ENCODE measurements at regions not wholly inside any gene's neighbourhood (a gene's known extent, or its start where the extent isn't known, plus 50 kb on each side); places are given as distances from the start of the nearest gene placed in this dataset.
"Not testable (repeated sequence)": the region's sequence is repeated elsewhere in the genome, so short reads cannot be mapped to it uniquely, and the experiment has no call there.

DNA sequence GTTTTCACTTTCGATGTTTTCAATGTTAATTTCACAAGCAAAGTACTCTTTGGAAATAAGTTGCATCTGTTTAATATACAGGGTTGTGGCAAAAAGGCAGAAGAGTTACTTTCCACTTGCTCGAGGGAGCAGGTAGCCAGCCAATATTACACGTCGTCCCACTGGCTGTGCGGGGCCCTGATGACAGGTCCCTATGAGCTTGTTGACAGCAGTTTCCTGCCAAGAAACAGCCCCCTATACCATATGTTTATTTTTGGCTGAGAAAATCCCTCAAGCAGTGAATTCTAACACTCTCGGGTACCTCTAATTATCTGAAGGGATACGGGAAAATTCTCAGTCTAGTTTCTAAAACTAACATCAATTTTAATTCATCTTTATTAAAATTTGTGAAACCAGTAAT is 116.8 kb upstream of the SGO1 start:
- H3K56ac ChIP-seq (ENCODE audit: low read length), result no peak overlapping the region
- H2BK5ac ChIP-seq (ENCODE audit: low read length), result no peak overlapping the region
- no peak overlapping the region for H3K4me2 ChIP-seq (ENCODE audit: low read length)
- no peaks in the 10 kb centered on the region for H3K79me2 ChIP-seq (ENCODE audit: control insufficient read depth, insufficient read depth, low read length)
- H3K23ac ChIP-seq (ENCODE audit: low read length), result no peak overlapping the region
- H3K36me3 ChIP-seq (ENCODE audit: control insufficient read depth, insufficient read depth, low read length), result no peaks in the 10 kb centered on the region
- no peaks in the 10 kb centered on the region for H3K27me3 ChIP-seq (ENCODE audit: insufficient read depth, low read length, poor library complexity)
- no peaks in the 10 kb centered on the region for H3K79me1 ChIP-seq (ENCODE audit: low read length)
- whole genome bisulfite sequencing (ENCODE audit: extremely low coverage, insufficient coverage, low lambda C conversion rate), result no CpG with 5 or more reads among the region's 7 CpGs
- H3K4me1 ChIP-seq (ENCODE audit: control insufficient read depth, low read depth, low read length), result no peaks in the 10 kb centered on the region
- H3K4me3 ChIP-seq (ENCODE audit: low read length), result no peak overlapping the region
- H4K8ac ChIP-seq (ENCODE audit: low read depth, low read length), result no peak overlapping the region
- H4K5ac ChIP-seq (ENCODE audit: low read length), result no peak overlapping the region
- no peak overlapping the region for H2AK5ac ChIP-seq (ENCODE audit: low read length)
- DNase-seq, result no peak
- H2BK120ac ChIP-seq (ENCODE audit: low read depth, low read length), result no peak overlapping the region
- no peak overlapping the region for H3K27ac ChIP-seq (ENCODE audit: low read depth, low read length)
- no peak overlapping the region for H3K4ac ChIP-seq (ENCODE audit: low read depth, low read length)
- H3K9ac ChIP-seq (ENCODE audit: low read length), result no peak overlapping the region
- H2BK15ac ChIP-seq (replicated peaks; ENCODE audit: low read depth), result no peak overlapping the region
- H3K18ac ChIP-seq (ENCODE audit: low read length), result no peak overlapping the region

DNA sequence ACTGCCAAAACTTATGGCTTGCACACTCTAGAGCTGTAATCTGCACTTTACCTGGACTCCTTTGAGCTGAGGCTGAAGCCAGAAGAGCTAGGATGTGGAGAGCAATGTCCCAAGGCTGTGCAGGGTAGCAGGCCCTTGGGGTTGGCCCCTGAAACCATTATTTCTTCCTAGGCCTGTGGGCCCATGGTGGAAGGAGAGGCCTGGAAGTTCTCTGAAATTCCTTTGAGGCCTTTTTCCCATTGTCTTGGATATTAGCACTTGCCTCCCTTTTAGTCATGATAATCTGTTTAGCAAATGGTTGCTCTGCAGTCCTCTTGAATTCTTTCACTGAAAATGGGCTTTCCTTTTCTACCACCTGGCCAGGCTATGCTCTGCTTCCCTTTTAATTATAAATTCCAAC is 102.0 kb upstream of the SGO1 start:
- Histone ChIP-seq H3K9ac (ENCODE audit: low read length) (no peak overlapping the region), H2BK15ac (replicated peaks; ENCODE audit: low read depth) (no peak overlapping the region), H3K56ac (ENCODE audit: low read length) (no peak overlapping the region), H3K4me2 (ENCODE audit: low read length) (no peak overlapping the region), H3K27ac (ENCODE audit: low read depth, low read length) (no peak overlapping the region), H3K36me3 (ENCODE audit: control insufficient read depth, insufficient read depth, low read length) (no peaks in the 10 kb centered on the region), H4K8ac (ENCODE audit: low read depth, low read length) (no peak overlapping the region), H3K79me1 (ENCODE audit: low read length) (no peaks in the 10 kb centered on the region), H3K27me3 (ENCODE audit: insufficient read depth, low read length, poor library complexity) (no peaks in the 10 kb centered on the region), H3K18ac (ENCODE audit: low read length) (no peak overlapping the region), H4K5ac (ENCODE audit: low read length) (no peak overlapping the region), H3K4ac (ENCODE audit: low read depth, low read length) (no peak overlapping the region), H3K79me2 (ENCODE audit: control insufficient read depth, insufficient read depth, low read length) (no peaks in the 10 kb centered on the region), H3K23ac (ENCODE audit: low read length) (no peak overlapping the region), H3K4me3 (ENCODE audit: low read length) (no peak overlapping the region), H2AK5ac (ENCODE audit: low read length) (no peak overlapping the region), H2BK120ac (ENCODE audit: low read depth, low read length) (no peak overlapping the region), H2BK5ac (ENCODE audit: low read length) (no peak overlapping the region), H3K4me1 (ENCODE audit: control insufficient read depth, low read depth, low read length) (no peaks in the 10 kb centered on the region)
- DNase-seq, result peak; percentile 19

DNA sequence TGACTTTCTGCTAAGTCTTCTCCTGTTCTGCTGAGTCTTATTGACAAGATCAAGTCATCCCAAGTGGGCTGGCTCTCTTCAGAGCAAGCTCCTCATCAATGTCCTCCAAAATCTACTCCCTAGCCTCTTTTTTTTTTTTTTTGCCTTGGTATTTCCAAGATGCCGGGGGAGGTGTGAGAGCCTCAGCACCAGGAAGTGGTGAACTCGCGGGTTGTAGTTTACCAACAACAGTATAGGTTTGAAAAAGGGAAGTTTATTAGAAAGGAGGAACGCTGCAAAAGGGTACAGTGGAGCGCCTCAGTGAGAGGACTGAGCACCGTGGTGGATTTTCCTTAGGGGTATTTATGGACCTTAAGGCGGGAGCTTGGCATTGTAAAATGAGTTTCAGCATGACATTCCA is 94.3 kb upstream of the SGO1 start:
- H2BK120ac ChIP-seq (ENCODE audit: low read depth, low read length), result peak overlapping the region; percentile 73
- no peaks in the 10 kb centered on the region for H3K27me3 ChIP-seq (ENCODE audit: insufficient read depth, low read length, poor library complexity)
- H3K56ac ChIP-seq (ENCODE audit: low read length), result peak overlapping the region; percentile 2
- no CpG with 5 or more reads among the region's 7 CpGs for WGBS (ENCODE audit: extremely low coverage, insufficient coverage, low lambda C conversion rate)
- H3K4me1 ChIP-seq (ENCODE audit: control insufficient read depth, low read depth, low read length), result no peaks in the 10 kb centered on the region
- no peak overlapping the region for H3K4me3 ChIP-seq (ENCODE audit: low read length)
- peak; percentile 74 for DNase-seq
- H2AK5ac ChIP-seq (ENCODE audit: low read length), result no peak overlapping the region
- H3K18ac ChIP-seq (ENCODE audit: low read length), result peak overlapping the region; percentile 68
- no peak overlapping the region for H2BK15ac ChIP-seq (replicated peaks; ENCODE audit: low read depth)
- peak overlapping the region; percentile 16 for H3K4ac ChIP-seq (ENCODE audit: low read depth, low read length)
- no peaks in the 10 kb centered on the region for H3K79me1 ChIP-seq (ENCODE audit: low read length)
- no peaks in the 10 kb centered on the region for H3K36me3 ChIP-seq (ENCODE audit: control insufficient read depth, insufficient read depth, low read length)
- H4K5ac ChIP-seq (ENCODE audit: low read length), result no peak overlapping the region
- H3K27ac ChIP-seq (ENCODE audit: low read depth, low read length), result peak overlapping the region; percentile 22
- no peak overlapping the region for H2BK5ac ChIP-seq (ENCODE audit: low read length)
- H3K23ac ChIP-seq (ENCODE audit: low read length), result no peak overlapping the region
- no peak overlapping the region for H3K4me2 ChIP-seq (ENCODE audit: low read length)
- H3K79me2 ChIP-seq (ENCODE audit: control insufficient read depth, insufficient read depth, low read length), result no peaks in the 10 kb centered on the region
- no peak overlapping the region for H4K8ac ChIP-seq (ENCODE audit: low read depth, low read length)
- H3K9ac ChIP-seq (ENCODE audit: low read length), result no peak overlapping the region

DNA sequence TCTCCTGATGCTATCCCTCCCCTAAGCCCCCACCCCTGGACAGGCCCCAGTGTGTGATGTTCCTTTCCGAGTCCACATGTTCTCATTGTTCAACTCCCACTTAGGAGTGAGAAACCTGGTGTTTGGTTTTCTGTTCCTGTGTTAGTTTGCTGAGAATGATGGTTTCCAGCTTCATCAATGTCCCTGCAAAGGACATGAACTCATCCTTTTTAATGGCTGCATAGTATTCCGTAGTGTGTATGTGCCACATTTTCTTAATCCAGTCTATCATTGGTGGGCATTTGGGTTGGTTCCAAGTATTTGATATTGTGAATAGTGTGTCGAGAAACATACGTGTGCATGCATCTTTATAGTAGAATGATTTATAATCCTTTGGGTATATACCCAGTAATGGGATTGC is 80.0 kb upstream of the SGO1 start:
- WGBS (ENCODE audit: extremely low coverage, insufficient coverage, low lambda C conversion rate), result no CpG with 5 or more reads among the region's 4 CpGs
- not testable (repeated sequence) for H3K23ac ChIP-seq (ENCODE audit: low read length); H2AK5ac ChIP-seq (ENCODE audit: low read length); H3K27me3 ChIP-seq (ENCODE audit: insufficient read depth, low read length, poor library complexity); H3K4me1 ChIP-seq (ENCODE audit: control insufficient read depth, low read depth, low read length); H4K8ac ChIP-seq (ENCODE audit: low read depth, low read length); H3K4me3 ChIP-seq (ENCODE audit: low read length); H3K36me3 ChIP-seq (ENCODE audit: control insufficient read depth, insufficient read depth, low read length); H4K5ac ChIP-seq (ENCODE audit: low read length); DNase-seq; H3K9ac ChIP-seq (ENCODE audit: low read length); H3K4me2 ChIP-seq (ENCODE audit: low read length); H3K79me2 ChIP-seq (ENCODE audit: control insufficient read depth, insufficient read depth, low read length); H3K4ac ChIP-seq (ENCODE audit: low read depth, low read length); H3K56ac ChIP-seq (ENCODE audit: low read length); H2BK15ac ChIP-seq (replicated peaks; ENCODE audit: low read depth); H3K18ac ChIP-seq (ENCODE audit: low read length); H3K79me1 ChIP-seq (ENCODE audit: low read length); H2BK120ac ChIP-seq (ENCODE audit: low read depth, low read length); H3K27ac ChIP-seq (ENCODE audit: low read depth, low read length); H2BK5ac ChIP-seq (ENCODE audit: low read length)

DNA sequence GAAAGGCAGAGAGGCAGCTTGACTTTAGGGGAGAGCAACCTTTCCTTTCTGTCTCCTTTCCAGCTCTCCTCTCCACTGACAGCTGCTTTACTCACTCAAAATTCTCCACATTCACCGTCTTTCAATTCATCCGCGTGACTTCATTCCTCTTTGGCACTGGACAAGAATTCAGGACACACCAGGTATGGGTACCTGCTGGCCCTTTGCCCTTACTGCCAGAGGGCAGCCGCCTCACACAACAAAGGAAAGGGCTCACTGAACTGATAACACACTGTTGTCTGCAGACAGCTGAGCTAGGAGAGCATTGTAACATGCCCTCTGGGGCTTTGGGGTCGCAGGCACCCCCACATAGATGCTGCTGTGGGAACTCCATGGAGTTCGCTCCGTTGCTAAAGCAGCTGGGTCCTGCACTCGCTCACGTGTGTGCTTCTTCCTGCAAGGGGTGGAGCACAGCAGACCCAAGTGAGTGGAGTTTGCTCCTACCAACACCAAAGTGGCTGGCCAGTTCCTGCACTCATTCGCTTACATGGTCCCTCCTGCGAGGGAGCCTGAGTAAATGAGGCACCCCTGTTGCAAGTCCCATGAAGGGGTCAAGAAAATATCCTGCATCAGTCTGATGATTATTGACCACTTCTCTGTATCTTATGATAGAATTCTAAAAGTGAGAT is 79.0 kb upstream of the SGO1 start:
- no peaks in the 10 kb centered on the region for H3K27me3 ChIP-seq (ENCODE audit: insufficient read depth, low read length, poor library complexity)
- H3K27ac ChIP-seq (ENCODE audit: low read depth, low read length), result no peak overlapping the region
- WGBS (ENCODE audit: extremely low coverage, insufficient coverage, low lambda C conversion rate), result no CpG with 5 or more reads among the region's 11 CpGs
- no peaks in the 10 kb centered on the region for H3K36me3 ChIP-seq (ENCODE audit: control insufficient read depth, insufficient read depth, low read length)
- H4K5ac ChIP-seq (ENCODE audit: low read length), result no peak overlapping the region
- no peak overlapping the region for H2BK5ac ChIP-seq (ENCODE audit: low read length)
- H3K4me2 ChIP-seq (ENCODE audit: low read length), result no peak overlapping the region
- no peak overlapping the region for H3K4me3 ChIP-seq (ENCODE audit: low read length)
- DNase-seq, result no peak
- H3K9ac ChIP-seq (ENCODE audit: low read length), result no peak overlapping the region
- H2BK120ac ChIP-seq (ENCODE audit: low read depth, low read length), result no peak overlapping the region
- H3K4me1 ChIP-seq (ENCODE audit: control insufficient read depth, low read depth, low read length), result no peaks in the 10 kb centered on the region
- H3K79me1 ChIP-seq (ENCODE audit: low read length), result no peaks in the 10 kb centered on the region
- H3K23ac ChIP-seq (ENCODE audit: low read length), result no peak overlapping the region
- no peak overlapping the region for H2AK5ac ChIP-seq (ENCODE audit: low read length)
- no peak overlapping the region for H4K8ac ChIP-seq (ENCODE audit: low read depth, low read length)
- no peak overlapping the region for H3K56ac ChIP-seq (ENCODE audit: low read length)
- H3K18ac ChIP-seq (ENCODE audit: low read length), result no peak overlapping the region
- no peaks in the 10 kb centered on the region for H3K79me2 ChIP-seq (ENCODE audit: control insufficient read depth, insufficient read depth, low read length)
- no peak overlapping the region for H2BK15ac ChIP-seq (replicated peaks; ENCODE audit: low read depth)
- H3K4ac ChIP-seq (ENCODE audit: low read depth, low read length), result no peak overlapping the region

DNA sequence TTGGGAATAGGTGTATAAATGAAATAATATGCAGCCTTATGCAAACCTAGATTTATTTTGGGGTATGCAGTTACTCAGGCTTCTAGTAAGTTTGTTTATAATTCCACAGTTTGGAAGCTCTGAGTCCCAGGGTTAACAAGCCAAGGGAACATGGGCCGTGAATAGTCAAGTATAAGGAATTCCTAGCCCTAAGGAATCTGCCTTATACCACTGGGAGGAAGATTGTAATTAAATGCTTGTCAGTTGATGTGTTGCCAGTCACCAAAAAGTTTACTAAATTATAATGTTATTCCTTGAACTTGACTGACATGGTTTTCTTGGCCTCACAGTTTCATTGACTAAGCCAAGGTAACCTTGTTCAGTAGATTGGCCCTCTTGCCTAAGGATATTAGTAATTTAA is 72.4 kb upstream of the SGO1 start:
- no peak overlapping the region for H3K4ac ChIP-seq (ENCODE audit: low read depth, low read length)
- H3K56ac ChIP-seq (ENCODE audit: low read length), result no peak overlapping the region
- no peak overlapping the region for H3K4me3 ChIP-seq (ENCODE audit: low read length)
- H3K36me3 ChIP-seq (ENCODE audit: control insufficient read depth, insufficient read depth, low read length), result no peaks in the 10 kb centered on the region
- no peak overlapping the region for H2BK15ac ChIP-seq (replicated peaks; ENCODE audit: low read depth)
- no peak overlapping the region for H4K5ac ChIP-seq (ENCODE audit: low read length)
- no peak overlapping the region for H3K4me2 ChIP-seq (ENCODE audit: low read length)
- no peak overlapping the region for H3K18ac ChIP-seq (ENCODE audit: low read length)
- no peak overlapping the region for H3K9ac ChIP-seq (ENCODE audit: low read length)
- no peak overlapping the region for H4K8ac ChIP-seq (ENCODE audit: low read depth, low read length)
- H3K27ac ChIP-seq (ENCODE audit: low read depth, low read length), result no peak overlapping the region
- H3K79me2 ChIP-seq (ENCODE audit: control insufficient read depth, insufficient read depth, low read length), result no peaks in the 10 kb centered on the region
- H2AK5ac ChIP-seq (ENCODE audit: low read length), result no peak overlapping the region
- no peak for DNase-seq
- no peak overlapping the region for H2BK5ac ChIP-seq (ENCODE audit: low read length)
- no peaks in the 10 kb centered on the region for H3K79me1 ChIP-seq (ENCODE audit: low read length)
- no peak overlapping the region for H3K23ac ChIP-seq (ENCODE audit: low read length)
- WGBS (ENCODE audit: extremely low coverage, insufficient coverage, low lambda C conversion rate), result no CpG with 5 or more reads among the region's 1 CpG
- no peak overlapping the region for H2BK120ac ChIP-seq (ENCODE audit: low read depth, low read length)
- H3K4me1 ChIP-seq (ENCODE audit: control insufficient read depth, low read depth, low read length), result no peaks in the 10 kb centered on the region
- no peaks in the 10 kb centered on the region for H3K27me3 ChIP-seq (ENCODE audit: insufficient read depth, low read length, poor library complexity)

Measured in mesendoderm (in vitro differentiated cells).